Ascending aorta (tissue), 2 donors: ENCODE measurements at regions not wholly inside any gene's neighbourhood (a gene's known extent, or its start where the extent isn't known, plus 50 kb on each side); places are given as distances from the start of the nearest gene placed in this dataset.

Experiments
- DNase-seq, 2 donors: peaks; one replicate each; pipeline ENCODE4 v3.0.0-alpha.2; 2019; ENCODE audit warnings: low spot score in 2 of 2
- H3K27ac ChIP-seq, 2 donors: fragments of 200-600 bp; sonication (generic); one replicate each; pipeline ENCODE4 v1.5.1; 2016 to 2017; ENCODE audit warnings: mild to moderate bottlenecking in 1 of 2
- H3K27me3 ChIP-seq: fragments of 200-600 bp; sonication (generic); one replicate; pipeline ENCODE4 v1.5.1; 2017
- H3K36me3 ChIP-seq, 2 donors: fragments of 200-600 bp; sonication (generic); one replicate each; pipeline ENCODE4 v1.5.1; 2016
- H3K4me1 ChIP-seq, 2 donors: fragments of 200-600 bp; sonication (generic); one replicate each; pipeline ENCODE4 v1.5.1; 2016 to 2017; ENCODE audit warnings: mild to moderate bottlenecking in 1 of 2
- H3K4me3 ChIP-seq, 2 donors: fragments of 200-600 bp; sonication (generic); one replicate each; pipeline ENCODE4 v1.5.1; 2016 to 2017; ENCODE audit warnings: mild to moderate bottlenecking in 1 of 2
- H3K9me3 ChIP-seq, 2 donors: fragments of 200-600 bp; sonication (generic); one replicate each; pipeline ENCODE4 v1.5.1; 2016
- CTCF ChIP-seq, 3 experiments: fragments of 200-600 bp in 2 of 3; fragments of 450-650 bp in 1 of 3; sonication (generic) in 2 of 3; IDR thresholded peaks; one replicate each; pipeline ENCODE4 v1.5.1; 2016 to 2019; ENCODE audit warnings: antibody characterized with exemption in 3 of 3, mild to moderate bottlenecking in 1 of 3, moderate library complexity in 1 of 3
- intact Hi-C: fragments of 100-400 bp; cut with DNase I; formaldehyde crosslinking; loops from one replicate; pipeline ENCODE4 v1.15.1; 2023

DNA sequence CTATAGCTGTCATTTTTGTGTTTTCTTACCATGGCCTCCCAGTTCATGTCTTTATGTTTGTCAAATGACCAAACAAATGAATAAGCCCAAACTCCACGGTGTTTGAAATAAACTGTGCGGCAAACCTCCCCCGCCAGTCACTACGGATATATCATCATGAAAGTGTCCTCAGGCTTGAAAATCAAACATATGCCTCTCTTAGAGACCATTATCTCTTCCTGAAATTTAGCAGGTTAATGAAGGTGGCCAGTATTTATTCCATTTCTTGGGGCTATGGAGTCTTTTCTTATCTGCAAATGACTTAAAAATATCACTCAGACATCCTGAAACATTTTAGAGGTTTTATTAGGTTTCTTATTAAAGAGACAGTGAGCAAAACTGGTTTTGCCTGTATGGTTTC is 610.3 kb upstream of the CDH5 start:
- intact Hi-C loops, result no loop called here
- Histone ChIP-seq H3K4me3 (no peak overlapping the region), H3K27ac (no peak overlapping the region), H3K36me3 (no peaks in the 10 kb centered on the region), H3K4me1 (no peaks in the 10 kb centered on the region), H3K9me3 (no peaks in the 10 kb centered on the region), H3K27me3 (no peaks in the 10 kb centered on the region)
- no peak for DNase-seq
- no peak for TF ChIP-seq CTCF (IDR thresholded peaks at IDR 0.05)

- no peak for DNase-seq
- no peak for TF ChIP-seq CTCF (IDR thresholded peaks at IDR 0.05)
- Histone ChIP-seq H3K36me3 (no peaks in the 10 kb centered on the region), H3K27ac (no peak overlapping the region), H3K4me1 (no peaks in the 10 kb centered on the region), H3K27me3 (no peaks in the 10 kb centered on the region), H3K4me3 (no peak overlapping the region), H3K9me3 (no peaks in the 10 kb centered on the region)
- intact Hi-C loops, result no loop called here
These were observed 611.4 kb upstream of the CDH5 start for GRCh38 chr16:65754820-65755691.

GRCh38 chr16:65752522-65752844 is 614.0 kb upstream of the CDH5 start:
- Histone ChIP-seq H3K4me1 (no peaks in the 10 kb centered on the region), H3K27ac (no peak overlapping the region), H3K36me3 (no peaks in the 10 kb centered on the region), H3K9me3 (no peaks in the 10 kb centered on the region), H3K4me3 (no peak overlapping the region), H3K27me3 (no peaks in the 10 kb centered on the region)
- no peak for DNase-seq
- intact Hi-C loops, result no loop called here
- no peak for TF ChIP-seq CTCF (IDR thresholded peaks at IDR 0.05)

- H3K36me3 ChIP-seq, result no peaks in the 10 kb centered on the region
- no peak for DNase-seq
- H3K27ac ChIP-seq, result no peak overlapping the region
- H3K4me1 ChIP-seq, result no peaks in the 10 kb centered on the region
- no peaks in the 10 kb centered on the region for H3K27me3 ChIP-seq
- no peaks in the 10 kb centered on the region for H3K9me3 ChIP-seq
- TF ChIP-seq CTCF (IDR thresholded peaks at IDR 0.05), result no peak
- H3K4me3 ChIP-seq, result no peak overlapping the region
- intact Hi-C loops, result no loop called here
These were observed 614.6 kb upstream of the CDH5 start for GRCh38 chr16:65751622-65752521.

DNA sequence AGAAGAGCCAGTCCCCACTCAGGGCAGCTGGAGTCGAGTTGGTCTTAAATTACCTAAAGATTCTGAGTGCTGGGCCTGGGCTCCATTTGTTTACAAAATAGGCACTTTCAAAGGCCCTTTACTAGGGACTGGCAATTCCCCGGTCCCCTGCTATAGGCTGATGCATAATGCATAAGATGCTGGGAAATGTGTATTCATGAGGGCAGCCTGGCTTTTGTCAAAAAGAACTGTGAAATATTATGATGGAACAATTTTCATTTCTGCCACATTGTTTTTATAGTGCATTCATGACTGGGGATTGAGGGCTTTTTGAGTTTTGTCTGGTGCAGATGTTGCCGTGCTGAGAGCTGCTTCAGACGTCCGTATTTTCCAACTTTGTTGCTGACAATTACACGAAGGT is 617.0 kb upstream of the CDH5 start:
- no peaks in the 10 kb centered on the region for H3K4me1 ChIP-seq
- TF ChIP-seq CTCF (IDR thresholded peaks at IDR 0.05), result no peak
- H3K4me3 ChIP-seq, result no peak overlapping the region
- intact Hi-C loops, result no loop called here
- H3K27me3 ChIP-seq, result no peaks in the 10 kb centered on the region
- no peak overlapping the region for H3K27ac ChIP-seq
- H3K9me3 ChIP-seq, result no peaks in the 10 kb centered on the region
- no peak for DNase-seq
- no peaks in the 10 kb centered on the region for H3K36me3 ChIP-seq
